Stimulated activated CD8-positive, alpha-beta memory T cell treated with anti-CD3 and anti-CD28 coated beads, Interleukin-7, amount 100 ng/mL, for 4 hours (primary cell): ENCODE measurements at regions not wholly inside any gene's neighbourhood (a gene's known extent, or its start where the extent isn't known, plus 50 kb on each side); places are given as distances from the start of the nearest gene placed in this dataset.

Experiments used
- DNase-seq, 2 donors: peaks; one replicate each; pipeline ENCODE4 v3.0.0-alpha.2; 2020; ENCODE audit warnings: low read depth in 2 of 2

GRCh38 chr6:14274546-14275492, 157.2 kb downstream of the CD83 start:
- no peak for DNase-seq

- DNase-seq: no peak
Measured at GRCh38 chr6:14275493-14275851, 157.9 kb downstream of the CD83 start.

- no peak for DNase-seq
Measured at GRCh38 chr6:14276071-14276470, 158.5 kb downstream of the CD83 start.

- DNase-seq: no peak
Measured at GRCh38 chr6:14276667-14277404, 159.3 kb downstream of the CD83 start.

GRCh38 chr6:14277405-14277930, 159.9 kb downstream of the CD83 start:
- no peak for DNase-seq

GRCh38 chr6:14278006-14278405, 160.4 kb downstream of the CD83 start:
- no peak for DNase-seq

- DNase-seq: no peak
Measured at GRCh38 chr6:14278446-14278845, 160.9 kb downstream of the CD83 start.

- no peak for DNase-seq
Measured at GRCh38 chr6:14280006-14280510, 162.5 kb downstream of the CD83 start.

- no peak for DNase-seq
Measured at GRCh38 chr6:14280766-14281293, 163.3 kb downstream of the CD83 start.

- DNase-seq: no peak
Measured at GRCh38 chr6:14281811-14282660, 164.5 kb downstream of the CD83 start.

GRCh38 chr6:14282854-14283505, 165.4 kb downstream of the CD83 start:
- DNase-seq: no peak

- DNase-seq: no peak
Measured at GRCh38 chr6:14283600-14284235, 166.1 kb downstream of the CD83 start.

GRCh38 chr6:14284969-14285590, 167.5 kb downstream of the CD83 start:
- DNase-seq: no peak

GRCh38 chr6:14286144-14286543, 168.6 kb downstream of the CD83 start:
- no peak for DNase-seq

GRCh38 chr6:14286634-14287428, 169.3 kb downstream of the CD83 start:
- no peak for DNase-seq

- no peak for DNase-seq
Measured at GRCh38 chr6:14287707-14288106, 170.1 kb downstream of the CD83 start.

- no peak for DNase-seq
Measured at GRCh38 chr6:14288910-14289309, 171.3 kb downstream of the CD83 start.

- DNase-seq: no peak
Measured at GRCh38 chr6:14290041-14290771, 172.6 kb downstream of the CD83 start.
